GM06990 (cell line): ENCODE measurements at regions not wholly inside any gene's neighbourhood (a gene's known extent, or its start where the extent isn't known, plus 50 kb on each side); places are given as distances from the start of the nearest gene placed in this dataset.

Experiments used
- DNase-seq: peaks from one replicate; pipeline ENCODE4 v3.0.0-alpha.2; 2011; ENCODE audit not compliant: insufficient read length; ENCODE audit errors: extremely low read depth
- H3K27me3 ChIP-seq: replicated peaks from 2 replicates; pipeline ENCODE4 v1.6.0; 2011; ENCODE audit warnings: low read length; ENCODE audit not compliant: control insufficient read depth, insufficient read depth
- H3K36me3 ChIP-seq: 2 replicates; pipeline ENCODE4 v1.5.1; 2011; ENCODE audit warnings: low read length; ENCODE audit not compliant: control insufficient read depth, insufficient read depth
- H3K4me3 ChIP-seq: replicated peaks from 2 replicates; pipeline ENCODE4 v1.5.1; 2011; ENCODE audit warnings: low read depth, mild to moderate bottlenecking, control low read depth, low read length
- TF ChIP-seq, protein P1 (sequence below): IDR thresholded peaks from 2 replicates; pipeline ENCODE4 v1.5.1; 2011; ENCODE audit warnings: low read length, control low read depth, mild to moderate bottlenecking, inconsistent platforms; ENCODE audit not compliant: insufficient read depth, poor library complexity, severe bottlenecking

- DNase-seq = no peak
- Histone ChIP-seq H3K4me3 (no peak overlapping the region), H3K36me3 (no peaks in the 10 kb centered on the region), H3K27me3 (no peaks in the 10 kb centered on the region)
- TF ChIP-seq, protein P1, sequence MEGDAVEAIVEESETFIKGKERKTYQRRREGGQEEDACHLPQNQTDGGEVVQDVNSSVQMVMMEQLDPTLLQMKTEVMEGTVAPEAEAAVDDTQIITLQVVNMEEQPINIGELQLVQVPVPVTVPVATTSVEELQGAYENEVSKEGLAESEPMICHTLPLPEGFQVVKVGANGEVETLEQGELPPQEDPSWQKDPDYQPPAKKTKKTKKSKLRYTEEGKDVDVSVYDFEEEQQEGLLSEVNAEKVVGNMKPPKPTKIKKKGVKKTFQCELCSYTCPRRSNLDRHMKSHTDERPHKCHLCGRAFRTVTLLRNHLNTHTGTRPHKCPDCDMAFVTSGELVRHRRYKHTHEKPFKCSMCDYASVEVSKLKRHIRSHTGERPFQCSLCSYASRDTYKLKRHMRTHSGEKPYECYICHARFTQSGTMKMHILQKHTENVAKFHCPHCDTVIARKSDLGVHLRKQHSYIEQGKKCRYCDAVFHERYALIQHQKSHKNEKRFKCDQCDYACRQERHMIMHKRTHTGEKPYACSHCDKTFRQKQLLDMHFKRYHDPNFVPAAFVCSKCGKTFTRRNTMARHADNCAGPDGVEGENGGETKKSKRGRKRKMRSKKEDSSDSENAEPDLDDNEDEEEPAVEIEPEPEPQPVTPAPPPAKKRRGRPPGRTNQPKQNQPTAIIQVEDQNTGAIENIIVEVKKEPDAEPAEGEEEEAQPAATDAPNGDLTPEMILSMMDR = no peak
Observed at GRCh38 chr9:28921857-28922500, 1348.7 kb upstream of the C9orf72 start.

GRCh38 chr9:28922891-28923290, 1349.6 kb upstream of the C9orf72 start:
- no peak for DNase-seq
- no peaks in the 10 kb centered on the region for H3K27me3 ChIP-seq
- TF ChIP-seq, protein P1 = no peak
- no peak overlapping the region for H3K4me3 ChIP-seq
- H3K36me3 ChIP-seq = no peaks in the 10 kb centered on the region

DNA sequence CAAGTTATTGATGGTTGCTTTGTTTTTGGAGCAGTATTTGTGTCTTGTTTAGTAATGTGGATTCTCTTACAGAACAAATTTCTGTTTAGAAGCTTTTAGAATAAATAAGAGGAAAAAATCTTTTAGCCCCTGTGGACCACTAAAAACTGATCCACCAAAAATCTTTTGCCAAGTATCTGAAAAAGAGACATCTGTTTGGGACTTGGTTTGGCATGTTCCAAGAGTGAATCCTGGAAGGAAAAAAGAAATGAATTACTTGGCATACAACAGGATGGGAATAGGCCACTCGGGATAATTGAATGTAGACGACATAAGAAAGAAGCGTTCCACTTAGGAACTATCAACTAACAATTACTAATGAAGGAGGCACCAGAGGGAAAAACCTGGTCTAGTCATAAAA, 1350.1 kb upstream of the C9orf72 start:
- TF ChIP-seq, protein P1 = no peak

DNA sequence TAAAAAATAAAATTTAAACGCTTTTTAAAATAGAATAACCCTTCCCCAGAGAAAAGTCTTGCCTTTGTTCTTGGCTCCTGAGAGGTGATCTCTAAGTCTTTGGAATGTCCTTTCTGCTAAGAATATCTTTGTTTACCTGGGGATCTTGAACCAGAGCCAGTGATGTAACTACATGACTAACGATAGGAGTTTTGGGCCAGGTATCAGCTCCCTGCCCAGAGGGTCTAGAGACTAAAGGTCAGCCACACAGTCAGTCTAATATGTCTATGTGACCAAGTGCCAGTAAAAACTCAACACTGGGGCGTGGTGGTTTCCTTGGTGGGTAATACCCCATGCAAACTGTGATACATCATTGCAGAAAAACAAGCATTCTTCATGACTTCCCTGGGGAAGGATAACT, 1351.9 kb upstream of the C9orf72 start:
- Histone ChIP-seq H3K27me3 (no peaks in the 10 kb centered on the region), H3K36me3 (no peaks in the 10 kb centered on the region), H3K4me3 (no peak overlapping the region)
- DNase-seq = no peak
- TF ChIP-seq, protein P1 = no peak

More for the DNA sequence above, 1350.1 kb upstream of the C9orf72 start:
- Histone ChIP-seq H3K27me3 (no peaks in the 10 kb centered on the region), H3K4me3 (no peak overlapping the region), H3K36me3 (no peaks in the 10 kb centered on the region)
- no peak for DNase-seq

DNA sequence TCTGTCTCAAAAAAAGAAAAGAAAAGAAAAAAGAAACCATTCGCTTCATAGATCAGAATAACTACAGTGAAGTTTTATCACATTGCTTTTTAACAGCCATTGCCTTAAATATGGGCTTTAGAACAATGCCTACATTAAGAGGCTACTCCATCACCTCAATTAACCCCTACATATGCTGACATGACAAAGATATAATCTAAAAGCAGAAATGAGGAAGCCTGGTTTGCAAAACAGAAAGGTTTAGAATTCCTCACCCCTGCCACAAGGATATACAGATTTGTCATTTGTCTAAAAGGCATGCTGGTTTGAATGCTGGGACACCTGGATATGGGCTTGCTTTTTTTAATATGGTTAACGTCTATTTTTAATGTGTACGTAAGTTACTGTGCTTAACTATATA, 1353.0 kb upstream of the C9orf72 start:
- no peaks in the 10 kb centered on the region for H3K27me3 ChIP-seq
- no peak overlapping the region for H3K4me3 ChIP-seq
- no peaks in the 10 kb centered on the region for H3K36me3 ChIP-seq
- TF ChIP-seq, protein P1 = no peak
- DNase-seq = no peak

- Histone ChIP-seq H3K36me3 (no peaks in the 10 kb centered on the region), H3K27me3 (no peaks in the 10 kb centered on the region), H3K4me3 (no peak overlapping the region)
- TF ChIP-seq, protein P1 = no peak
- DNase-seq = no peak
Observed at GRCh38 chr9:28927691-28928090, 1354.4 kb upstream of the C9orf72 start.
